K562 (cell line): ENCODE measurements at regions not wholly inside any gene's neighbourhood (a gene's known extent, or its start where the extent isn't known, plus 50 kb on each side); places are given as distances from the start of the nearest gene placed in this dataset.
A peak's percentile ranks its signal among the peaks of the same experiment; 100 is the strongest.

ENCODE experiments used
- ATAC-seq: fragments of 200-7000 bp; cut with Tn5 transposase; 3 replicates; pipeline ENCODE4 v1.9.1; 2020; ENCODE audit warnings: moderate library complexity
- BruUV-seq: library from RNA; stranded (reverse); fragments of 400-500 nt; replicated peaks from 2 replicates; lab custom pipeline; 2021; lab: Mats Ljungman, UMichigan
- CTCF ChIA-PET: fragments of 300-600 bp; formaldehyde crosslinking; extraction: SDS; loops from one replicate; lab custom pipeline; 2021; ENCODE audit warnings: low intra/inter-chr PET ratio; lab: Yijun Ruan, JAX
- POLR2A ChIA-PET: fragments of 300-600, 350-650 bp; sonication (Branson Sonifier 250); formaldehyde crosslinking; extraction: SDS; loops from one replicate; lab custom pipeline; 2021; ENCODE audit warnings: antibody characterized with exemption, inconsistent platforms; lab: Yijun Ruan, JAX
- DNase-seq, 4 experiments: peaks; one replicate each; pipeline versions ENCODE4 v3.0.0 to v3.0.0-alpha.2; 2011 to 2018; ENCODE audit warnings: low spot score in 3 of 4, mixed read lengths in 3 of 4; ENCODE audit errors: extremely low read depth in 1 of 4
- FAIRE-seq: peaks from 2 replicates; lab custom pipeline; 2011; peaks lifted over from hg19 to GRCh38; lab: Jason Lieb, UNC
- H2AFZ ChIP-seq: 2 replicates; pipeline ENCODE4 v1.6.0; 2011; ENCODE audit warnings: low read depth, low read length, control low read depth, inconsistent platforms
- H3K27ac ChIP-seq: fragments of 200-600 bp; 3 replicates; pipeline ENCODE4 v1.8.0; 2011; ENCODE audit warnings: low read depth, mild to moderate bottlenecking, control low read depth, inconsistent platforms, low read length, moderate library complexity, mixed read lengths; ENCODE audit errors: extremely low read depth
- H3K27me3 ChIP-seq, 2 experiments: fragments of 300-600 bp in 1 of 2; 2 replicates in 1 of 2; 3 replicates in 1 of 2; pipeline versions ENCODE4 v1.6.0 to v1.8.0; 2011; ENCODE audit warnings: inconsistent platforms in 2 of 2, low read length in 2 of 2, mild to moderate bottlenecking in 1 of 2, mixed read lengths in 1 of 2, moderate library complexity in 1 of 2; ENCODE audit not compliant: control insufficient read depth in 2 of 2, insufficient read depth in 2 of 2
- H3K36me3 ChIP-seq: fragments of 300-600 bp; 3 replicates; pipeline ENCODE4 v1.8.0; 2011; ENCODE audit warnings: mild to moderate bottlenecking, low read length, inconsistent platforms; ENCODE audit not compliant: control insufficient read depth, insufficient read depth
- H3K4me1 ChIP-seq, 2 experiments: fragments of 200-600 bp in 1 of 2; replicated peaks in 1 of 2; 2 replicates in 1 of 2; 3 replicates in 1 of 2; pipeline versions ENCODE4 v1.5.1 to v1.8.0; 2011; ENCODE audit warnings: inconsistent platforms in 2 of 2, low read length in 2 of 2, mild to moderate bottlenecking in 1 of 2, mixed read lengths in 1 of 2, moderate library complexity in 1 of 2; ENCODE audit not compliant: control insufficient read depth in 2 of 2, insufficient read depth in 2 of 2
- H3K4me2 ChIP-seq: 2 replicates; pipeline ENCODE4 v1.6.1; 2011; ENCODE audit warnings: low read length, control low read depth, inconsistent platforms, mixed read lengths; ENCODE audit not compliant: insufficient read depth
- H3K4me3 ChIP-seq: fragments of 200-600 bp; sonication (generic), shearing (Covaris generic); 2 replicates; pipeline ENCODE4 v1.5.1; 2016; ENCODE audit warnings: control low read depth, inconsistent platforms
- H3K79me2 ChIP-seq: fragments of 200-600 bp; 3 replicates; pipeline ENCODE4 v1.8.0; 2011; ENCODE audit warnings: low read length, inconsistent platforms; ENCODE audit not compliant: control insufficient read depth, insufficient read depth
- H3K9ac ChIP-seq, 2 experiments: 2 replicates each; pipeline versions ENCODE4 v1.6.0 to v1.6.1; 2011; ENCODE audit warnings: low read depth in 2 of 2, low read length in 2 of 2, control low read depth in 1 of 2, inconsistent platforms in 1 of 2, mild to moderate bottlenecking in 1 of 2, mixed read lengths in 1 of 2; ENCODE audit not compliant: insufficient read depth in 1 of 2
- H3K9me1 ChIP-seq: one replicate; pipeline ENCODE4 v1.6.0; 2011; ENCODE audit warnings: inconsistent platforms, mild to moderate bottlenecking, low read length, moderate library complexity; ENCODE audit not compliant: control insufficient read depth, insufficient read depth
- H3K9me3 ChIP-seq: replicated peaks from 2 replicates; pipeline ENCODE4 v1.5.1; 2011; ENCODE audit warnings: low read depth, low read length, inconsistent platforms; ENCODE audit not compliant: control insufficient read depth, insufficient read depth
- H4K20me1 ChIP-seq: replicated peaks from 2 replicates; pipeline ENCODE4 v1.6.1; 2011; ENCODE audit warnings: low read length, inconsistent platforms, mixed read lengths; ENCODE audit not compliant: control insufficient read depth, insufficient read depth
- BRD4 ChIP-seq: fragments of 200-600 bp; sonication (generic); IDR thresholded peaks from 2 replicates; pipeline ENCODE4 v1.6.1; 2017; ENCODE audit warnings: inconsistent platforms
- ETV1 ChIP-seq: fragments of 450-650 bp; conservative IDR thresholded peaks from 2 replicates; pipeline ENCODE4 v1.6.1; 2016; ENCODE audit warnings: missing genetic modification characterization, control low read depth, low read depth, missing compliant biosample characterization
- KLF16 ChIP-seq: IDR thresholded peaks from 2 replicates; pipeline ENCODE4 v1.6.1; 2016; ENCODE audit warnings: antibody characterized with exemption
- SREBF1 ChIP-seq: fragments of 150-350 bp; IDR thresholded peaks from 2 replicates; pipeline ENCODE4 v1.6.1; 2014; ENCODE audit warnings: antibody characterized with exemption, low read depth, low read length, borderline replicate concordance
- TAL1 ChIP-seq: fragments of 450-650 bp; IDR thresholded peaks from 2 replicates; pipeline ENCODE4 v1.6.1; 2016; ENCODE audit warnings: mild to moderate bottlenecking
- TCF3 ChIP-seq: sonication (generic); formaldehyde crosslinking; IDR thresholded peaks from 2 replicates; pipeline ENCODE4 v1.4.0; 2020; ENCODE audit warnings: mild to moderate bottlenecking, missing genetic modification reagents
- TEAD4 ChIP-seq, 2 experiments: sonication (generic) in 1 of 2; formaldehyde crosslinking in 1 of 2; IDR thresholded peaks; 2 replicates each; pipeline versions ENCODE4 v1.6.1 to v1.8.0; 2012 to 2022; ENCODE audit warnings: borderline replicate concordance in 1 of 2, inconsistent platforms in 1 of 2, low read length in 1 of 2, mild to moderate bottlenecking in 1 of 2, missing genetic modification reagents in 1 of 2
- ZNF444 ChIP-seq: fragments of 250-450 bp; sonication (Bioruptor Pico); IDR thresholded peaks from 2 replicates; pipeline ENCODE4 v1.4.0; 2020; ENCODE audit warnings: mild to moderate bottlenecking, moderate library complexity
- WGBS: fragments of 100-300 bp; shearing (Covaris generic); methylation state at CpG from one replicate; pipeline ENCODE4 v1.1.6; 2016; ENCODE audit warnings: low coverage, mixed read lengths; ENCODE audit not compliant: insufficient coverage; ENCODE audit errors: missing lambda C conversion rate; 5-methylcytosine and 5-hydroxymethylcytosine counted together
- in situ Hi-C: fragments of 300-500 bp; cut with MboI; formaldehyde crosslinking; loops from 4 replicates; pipeline ENCODE4 v1.15.0; 2018; ENCODE audit warnings: inconsistent platforms, mixed read lengths
- intact Hi-C: fragments of 100-400 bp; cut with micrococcal nuclease; formaldehyde crosslinking; loops from 2 replicates; pipeline ENCODE4 v1.14.2; 2022
- TF ChIP-seq, protein P1 (sequence below): fragments of 450-650 bp; formaldehyde crosslinking; IDR thresholded peaks from 2 replicates; pipeline ENCODE4 v1.4.0; 2020; ENCODE audit warnings: mild to moderate bottlenecking, moderate library complexity

DNA sequence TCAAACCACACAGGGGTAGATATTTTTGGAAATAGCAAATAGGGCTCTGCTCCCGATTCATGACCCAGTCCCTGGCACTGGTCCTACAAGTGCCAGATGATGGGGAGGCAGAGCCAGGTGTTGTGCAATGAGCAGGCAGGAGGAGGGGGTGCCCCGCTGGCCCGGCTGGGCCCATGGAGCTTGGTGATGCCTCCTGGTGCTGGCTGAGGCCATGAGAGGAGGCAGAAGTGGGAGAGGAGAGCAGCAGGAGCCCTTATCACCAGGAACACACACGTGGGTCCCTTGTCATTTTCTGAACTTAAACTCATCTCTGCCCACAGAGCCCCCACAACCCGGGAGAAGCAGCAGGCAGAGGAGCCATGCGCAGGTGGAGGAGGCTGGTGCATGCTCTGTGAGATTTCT, 90.5 kb upstream of the MAPK4 start:
- TF ChIP-seq SREBF1, result no peak
- TF ChIP-seq, protein P1, sequence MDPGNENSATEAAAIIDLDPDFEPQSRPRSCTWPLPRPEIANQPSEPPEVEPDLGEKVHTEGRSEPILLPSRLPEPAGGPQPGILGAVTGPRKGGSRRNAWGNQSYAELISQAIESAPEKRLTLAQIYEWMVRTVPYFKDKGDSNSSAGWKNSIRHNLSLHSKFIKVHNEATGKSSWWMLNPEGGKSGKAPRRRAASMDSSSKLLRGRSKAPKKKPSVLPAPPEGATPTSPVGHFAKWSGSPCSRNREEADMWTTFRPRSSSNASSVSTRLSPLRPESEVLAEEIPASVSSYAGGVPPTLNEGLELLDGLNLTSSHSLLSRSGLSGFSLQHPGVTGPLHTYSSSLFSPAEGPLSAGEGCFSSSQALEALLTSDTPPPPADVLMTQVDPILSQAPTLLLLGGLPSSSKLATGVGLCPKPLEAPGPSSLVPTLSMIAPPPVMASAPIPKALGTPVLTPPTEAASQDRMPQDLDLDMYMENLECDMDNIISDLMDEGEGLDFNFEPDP, result no peak
- no peak for TF ChIP-seq BRD4
- no peak for ATAC-seq

DNA sequence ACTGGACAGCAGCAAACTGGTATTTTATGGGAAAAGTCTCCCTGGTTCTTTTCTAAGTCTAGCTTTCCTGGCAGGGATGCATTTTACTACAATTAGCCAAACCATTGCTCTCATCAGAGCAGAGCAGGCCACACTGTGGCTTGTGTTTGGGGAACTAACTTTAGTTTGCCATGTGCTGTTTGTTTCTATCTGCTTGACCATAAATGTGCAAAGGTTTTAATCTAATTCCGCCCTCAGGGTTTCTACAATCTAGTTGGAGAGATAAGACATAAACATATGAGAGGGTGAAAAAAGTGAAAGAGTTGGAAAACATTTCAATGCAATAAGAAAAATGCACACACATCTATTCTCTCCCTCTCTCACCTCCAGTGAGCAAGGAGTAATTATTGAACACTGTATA, 86.9 kb upstream of the MAPK4 start:
- CTCF ChIA-PET, result no interaction called here
- no TSS peak for BruUV-seq
- no peak overlapping the region for H3K4me2 ChIP-seq
- H2AFZ ChIP-seq, result no peak overlapping the region
- POLR2A ChIA-PET, result no interaction called here
- FAIRE-seq (no peak), DNase-seq (no peak)
- no peaks in the 10 kb centered on the region for H3K4me1 ChIP-seq
- no peaks in the 10 kb centered on the region for H3K9me1 ChIP-seq
- intact Hi-C loops, result no loop called here
- TF ChIP-seq TCF3 (0 out of 2 replicates have a peak, but pooled peaks have one; percentile 34), TEAD4 (IDR thresholded peaks at IDR 0.05; ENCODE audit: low read length) (peak; percentile 44; the same call in 1 of the 2 replicates), TEAD4 (CRISPR knock-in tag; IDR thresholded peaks at IDR 0.05; ENCODE audit: borderline replicate concordance) (no peak), KLF16 (peak; percentile 7; the same call in 1 of the 2 replicates), TAL1 (0 out of 2 replicates have a peak, but pooled peaks have one; percentile 27), ZNF444 (CRISPR knock-in tag) (no peak), ETV1 (tag) (no peak)
- TF ChIP-seq, all 486 proteins: peak for 4
- H3K9ac ChIP-seq, result no peak overlapping the region
- no peaks in the 10 kb centered on the region for H3K36me3 ChIP-seq
- in situ Hi-C loops, result no loop called here
- WGBS, result 0% methylated on average over 1 of the region's 1 CpG
- H3K27me3 ChIP-seq, result no peaks in the 10 kb centered on the region; a peak in 1 of 5 replicates
- no peaks in the 10 kb centered on the region for H3K9me3 ChIP-seq
- ATAC-seq, result no peak
- H3K4me3 ChIP-seq, result no peak overlapping the region
- H3K79me2 ChIP-seq, result no peaks in the 10 kb centered on the region
- H4K20me1 ChIP-seq, result no peaks in the 10 kb centered on the region
- H3K27ac ChIP-seq, result no peak overlapping the region

More for the DNA sequence above, 90.5 kb upstream of the MAPK4 start:
- Histone ChIP-seq H3K36me3 (no peaks in the 10 kb centered on the region), H3K4me2 (no peak overlapping the region), H4K20me1 (no peaks in the 10 kb centered on the region), H3K4me3 (no peak overlapping the region), H3K4me1 (no peaks in the 10 kb centered on the region), H2AFZ (no peak overlapping the region), H3K9me1 (no peaks in the 10 kb centered on the region), H3K9ac (no peak overlapping the region), H3K79me2 (no peaks in the 10 kb centered on the region), H3K9me3 (no peaks in the 10 kb centered on the region), H3K27ac (no peak overlapping the region), H3K27me3 (peaks cover 0 to 3% of the 10 kb centered on the region in 2 experiments; a peak in 2 of 5 replicates)
- CTCF ChIA-PET, result no interaction called here
- WGBS, result 0% methylated on average over 4 of the region's 6 CpGs
- POLR2A ChIA-PET, result no interaction called here
- in situ Hi-C loops (no loop called here), intact Hi-C loops (no loop called here)
- BruUV-seq, result no TSS peak
- DNase-seq (no peak), FAIRE-seq (no peak)
